ENCODE measurements at regions not wholly inside any gene's neighbourhood (a gene's known extent, or its start where the extent isn't known, plus 50 kb on each side); places are given as distances from the start of the nearest gene placed in this dataset.

GRCh38 chr3:16040991-16041390, 133.5 kb upstream of the GALNT15 start:
- H4K5ac ChIP-seq (ENCODE audit: insufficient read length, low read depth, low read length) = no peak overlapping the region
- no peak overlapping the region for H3K27ac ChIP-seq (ENCODE audit: insufficient read length, low read depth, low read length)
- H3K27me3 ChIP-seq (ENCODE audit: insufficient read depth, low read length) = no peaks in the 10 kb centered on the region
- no peak overlapping the region for H2AFZ ChIP-seq (ENCODE audit: low read length)
- Mint-ChIP-seq H3K4me1 (no peaks in the 10 kb centered on the region), H3K36me3 (ENCODE audit: insufficient read depth in 1 of 3, low read depth in 3 of 3) (no peaks in the 10 kb centered on the region; a peak in 1 of 7 replicates), H3K9me3 (no peaks in the 10 kb centered on the region; a peak in 2 of 5 replicates), H3K27ac (no peak overlapping the region), H3K4me3 (no peak overlapping the region), H3K27me3 (ENCODE audit: low read depth) (peaks cover 6% of the 10 kb centered on the region)
- H3K79me2 ChIP-seq (ENCODE audit: insufficient read depth, low read length) = no peaks in the 10 kb centered on the region
- no peaks in the 10 kb centered on the region for H3K4me1 ChIP-seq (ENCODE audit: insufficient read depth, low read length)
- no peak overlapping the region for H4K91ac ChIP-seq (ENCODE audit: insufficient read length, low read depth, low read length)
- no peak overlapping the region for H4K8ac ChIP-seq (replicated peaks; ENCODE audit: insufficient read length, low read depth, low read length)
- no peak for DNase-seq
- TF ChIP-seq, protein P1, sequence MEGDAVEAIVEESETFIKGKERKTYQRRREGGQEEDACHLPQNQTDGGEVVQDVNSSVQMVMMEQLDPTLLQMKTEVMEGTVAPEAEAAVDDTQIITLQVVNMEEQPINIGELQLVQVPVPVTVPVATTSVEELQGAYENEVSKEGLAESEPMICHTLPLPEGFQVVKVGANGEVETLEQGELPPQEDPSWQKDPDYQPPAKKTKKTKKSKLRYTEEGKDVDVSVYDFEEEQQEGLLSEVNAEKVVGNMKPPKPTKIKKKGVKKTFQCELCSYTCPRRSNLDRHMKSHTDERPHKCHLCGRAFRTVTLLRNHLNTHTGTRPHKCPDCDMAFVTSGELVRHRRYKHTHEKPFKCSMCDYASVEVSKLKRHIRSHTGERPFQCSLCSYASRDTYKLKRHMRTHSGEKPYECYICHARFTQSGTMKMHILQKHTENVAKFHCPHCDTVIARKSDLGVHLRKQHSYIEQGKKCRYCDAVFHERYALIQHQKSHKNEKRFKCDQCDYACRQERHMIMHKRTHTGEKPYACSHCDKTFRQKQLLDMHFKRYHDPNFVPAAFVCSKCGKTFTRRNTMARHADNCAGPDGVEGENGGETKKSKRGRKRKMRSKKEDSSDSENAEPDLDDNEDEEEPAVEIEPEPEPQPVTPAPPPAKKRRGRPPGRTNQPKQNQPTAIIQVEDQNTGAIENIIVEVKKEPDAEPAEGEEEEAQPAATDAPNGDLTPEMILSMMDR (conservative IDR thresholded peaks at IDR 0.05) = no peak
- H2AK5ac ChIP-seq (ENCODE audit: insufficient read length, low read length) = no peak overlapping the region
- H3K23ac ChIP-seq (ENCODE audit: insufficient read length, low read depth, low read length) = no peak overlapping the region
- no peak overlapping the region for H3K56ac ChIP-seq (ENCODE audit: insufficient read length, low read depth, low read length)
- no peak overlapping the region for H2BK5ac ChIP-seq (ENCODE audit: insufficient read length, low read length)
- no peak overlapping the region for H3K4me2 ChIP-seq (ENCODE audit: insufficient read depth, insufficient read length, low read length)
- no peak overlapping the region for H3T11ph ChIP-seq (ENCODE audit: low read length)
- no peaks in the 10 kb centered on the region for H3K23me2 ChIP-seq (ENCODE audit: insufficient read length, low read depth, low read length, poor library complexity, severe bottlenecking)
- H3K4ac ChIP-seq (ENCODE audit: low read depth, low read length) = no peak overlapping the region
- no peak overlapping the region for H2BK120ac ChIP-seq (ENCODE audit: low read depth, low read length, poor library complexity, severe bottlenecking)
- no peak overlapping the region for H3K14ac ChIP-seq (ENCODE audit: insufficient read depth, low read length)
- H2BK20ac ChIP-seq (ENCODE audit: low read depth, low read length, poor library complexity, severe bottlenecking) = no peak overlapping the region
- no peak overlapping the region for H2BK12ac ChIP-seq (ENCODE audit: insufficient read length, low read depth, low read length)
- no peak overlapping the region for H2BK15ac ChIP-seq (ENCODE audit: low read depth, low read length)
- no peaks in the 10 kb centered on the region for H4K20me1 ChIP-seq (ENCODE audit: control insufficient read depth, insufficient read depth, insufficient read length)
- no CpG with 5 or more reads among the region's 2 CpGs for WGBS (ENCODE audit: extremely low coverage, insufficient read length, low lambda C conversion rate)
- no peak overlapping the region for H3K9ac ChIP-seq (ENCODE audit: extremely low read depth, insufficient read length, low read length)
- H3K9me3 ChIP-seq (ENCODE audit: control insufficient read depth, low read depth, low read length) = no peaks in the 10 kb centered on the region
- no peak overlapping the region for H3K18ac ChIP-seq (ENCODE audit: insufficient read length, low read depth, low read length)
- H3K79me1 ChIP-seq (ENCODE audit: insufficient read depth, low read depth, low read length, poor library complexity, severe bottlenecking) = no peaks in the 10 kb centered on the region
